ENCODE measurements at regions not wholly inside any gene's neighbourhood (a gene's known extent, or its start where the extent isn't known, plus 50 kb on each side); places are given as distances from the start of the nearest gene placed in this dataset.
A peak's percentile ranks its signal among the peaks of the same experiment; 100 is the strongest.

DNA sequence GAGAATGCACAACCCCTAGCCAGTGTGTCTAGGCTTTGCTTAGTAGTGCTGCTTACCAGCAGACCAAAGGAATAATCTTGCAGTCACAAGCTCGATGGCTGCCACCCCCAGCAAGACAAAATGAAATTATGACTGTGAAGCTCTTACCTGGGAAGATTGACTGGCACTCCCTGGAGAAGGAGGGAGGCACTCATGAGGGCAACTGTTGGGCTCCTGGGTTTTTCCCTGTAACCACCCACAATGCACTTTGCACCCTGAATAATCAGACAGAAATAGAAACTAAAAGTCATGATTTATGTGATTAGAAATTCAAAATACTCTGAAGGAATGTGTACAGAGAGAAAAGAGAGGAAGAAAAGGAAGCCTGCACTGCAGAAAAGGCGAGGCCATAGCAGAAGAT is 144.3 kb upstream of the DGKB start:
- Histone ChIP-seq H3K27ac (ENCODE audit: low read length) (no peak overlapping the region), H3K9ac (ENCODE audit: low read depth, low read length) (no peak overlapping the region), H3K4me1 (ENCODE audit: insufficient read depth, low read length) (no peaks in the 10 kb centered on the region), H3K9me3 (ENCODE audit: insufficient read depth, low read depth, low read length) (no peaks in the 10 kb centered on the region), H3K36me3 (ENCODE audit: insufficient read depth, low read depth, low read length) (no peaks in the 10 kb centered on the region), H3K27me3 (ENCODE audit: insufficient read depth, low read length) (no peaks in the 10 kb centered on the region), H3K4me3 (ENCODE audit: low read length) (no peak overlapping the region)

DNA sequence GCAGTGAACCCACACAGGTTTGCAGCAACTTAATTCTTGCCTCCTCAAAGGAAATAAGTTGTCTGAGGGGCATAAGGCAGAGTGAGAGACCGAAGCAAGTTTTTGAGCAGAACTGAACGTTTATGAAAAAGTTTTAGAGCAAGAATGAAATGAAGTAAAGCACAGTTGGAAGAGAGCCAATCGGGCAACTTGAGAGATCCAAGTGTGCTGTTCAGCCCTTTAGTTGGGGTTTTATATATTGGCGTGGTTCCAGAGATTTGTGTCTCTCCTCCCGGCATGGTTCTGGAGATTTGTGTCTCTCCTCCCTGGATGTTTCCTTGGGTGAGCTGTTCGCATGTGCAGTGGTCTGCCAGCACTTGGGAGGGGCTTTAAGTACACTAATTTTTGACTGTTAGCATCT is 141.4 kb upstream of the DGKB start:
- Histone ChIP-seq H3K27ac (ENCODE audit: low read length) (no peak overlapping the region), H3K4me1 (ENCODE audit: insufficient read depth, low read length) (no peaks in the 10 kb centered on the region), H3K27me3 (ENCODE audit: insufficient read depth, low read length) (no peaks in the 10 kb centered on the region), H3K36me3 (ENCODE audit: insufficient read depth, low read depth, low read length) (no peaks in the 10 kb centered on the region), H3K9ac (ENCODE audit: low read depth, low read length) (no peak overlapping the region), H3K4me3 (ENCODE audit: low read length) (no peak overlapping the region), H3K9me3 (ENCODE audit: insufficient read depth, low read depth, low read length) (no peaks in the 10 kb centered on the region)

DNA sequence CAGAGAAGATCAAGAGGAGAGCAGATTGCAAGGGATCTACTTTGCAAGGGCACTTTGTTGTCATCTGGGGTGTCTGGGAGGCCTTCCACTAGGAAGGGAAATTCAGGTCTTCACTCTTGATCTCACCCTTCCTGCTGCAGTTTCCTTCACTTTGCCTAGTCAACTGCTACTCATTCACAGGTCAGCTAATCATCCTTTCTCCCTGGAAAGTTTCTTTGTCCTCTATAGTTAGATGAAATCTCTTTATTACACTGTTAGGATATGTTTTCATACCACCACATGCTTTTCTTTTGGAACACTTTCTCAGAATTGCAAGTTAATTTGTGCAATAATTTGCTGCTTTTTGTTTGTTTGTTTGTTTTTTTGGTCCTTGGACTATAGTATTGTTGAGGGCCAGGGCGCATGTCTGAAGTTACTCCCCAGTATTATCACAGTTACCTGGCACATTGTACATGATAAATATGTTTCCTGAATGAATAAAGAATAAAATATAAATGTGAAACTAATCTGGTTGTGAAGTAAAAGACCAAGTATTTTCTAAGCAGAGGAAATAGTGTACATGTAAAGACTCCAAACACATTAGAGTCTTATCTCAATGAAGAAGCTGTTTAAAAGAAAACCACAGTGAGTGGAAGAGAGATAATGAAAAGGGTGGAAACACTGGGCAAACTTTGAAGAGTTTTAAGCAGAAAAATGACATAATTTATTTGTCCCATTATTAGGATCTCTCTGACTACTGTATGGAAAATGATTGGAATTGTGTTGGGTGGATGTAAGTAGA is 139.9 kb upstream of the DGKB start:
- no peak overlapping the region for H3K4me3 ChIP-seq (ENCODE audit: low read length)
- no peaks in the 10 kb centered on the region for H3K9me3 ChIP-seq (ENCODE audit: insufficient read depth, low read depth, low read length)
- H3K27ac ChIP-seq (ENCODE audit: low read length): no peak overlapping the region
- no peaks in the 10 kb centered on the region for H3K27me3 ChIP-seq (ENCODE audit: insufficient read depth, low read length)
- no peaks in the 10 kb centered on the region for H3K4me1 ChIP-seq (ENCODE audit: insufficient read depth, low read length)
- H3K36me3 ChIP-seq (ENCODE audit: insufficient read depth, low read depth, low read length): no peaks in the 10 kb centered on the region
- H3K9ac ChIP-seq (ENCODE audit: low read depth, low read length): no peak overlapping the region

DNA sequence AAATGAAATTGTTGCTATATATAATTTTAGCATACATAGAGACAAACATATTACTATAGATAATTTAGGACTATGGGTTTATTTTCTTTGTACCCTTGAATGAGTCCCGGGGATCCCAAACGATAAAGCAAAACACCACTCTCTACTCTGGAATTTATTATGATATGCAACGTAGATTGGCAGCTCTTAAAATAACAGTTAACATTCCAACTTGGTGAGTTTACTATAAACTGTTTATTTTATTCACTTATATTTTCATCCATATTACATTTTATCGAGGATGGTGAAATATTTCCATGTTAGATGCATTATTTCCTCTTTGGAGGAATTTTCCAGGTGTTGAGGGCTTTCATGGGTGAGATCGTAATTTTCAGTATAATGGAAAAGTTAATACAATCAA is 138.7 kb upstream of the DGKB start:
- no peaks in the 10 kb centered on the region for H3K4me1 ChIP-seq (ENCODE audit: insufficient read depth, low read length)
- no peak overlapping the region for H3K27ac ChIP-seq (ENCODE audit: low read length)
- no peak overlapping the region for H3K9ac ChIP-seq (ENCODE audit: low read depth, low read length)

DNA sequence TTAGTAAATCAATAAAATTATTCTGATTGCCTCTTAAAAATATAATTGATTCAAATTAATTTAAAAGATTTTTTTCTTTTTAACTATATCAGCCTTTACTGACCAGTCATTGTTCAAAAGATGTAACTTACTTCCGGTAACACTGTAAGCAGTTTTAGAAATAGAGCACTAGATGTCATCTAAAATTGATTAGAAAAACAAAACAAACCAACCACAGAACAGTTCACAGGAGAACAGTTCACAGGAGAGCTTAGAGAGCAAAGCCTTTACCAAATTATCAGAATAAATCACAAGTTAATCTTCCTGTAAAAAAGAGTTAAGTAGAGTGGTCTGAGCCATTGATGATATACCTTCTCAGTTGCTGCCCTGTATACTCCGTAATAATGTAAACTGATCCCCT is 133.3 kb upstream of the DGKB start:
- Histone ChIP-seq H3K36me3 (ENCODE audit: insufficient read depth, low read depth, low read length) (no peaks in the 10 kb centered on the region), H3K4me1 (ENCODE audit: insufficient read depth, low read length) (no peaks in the 10 kb centered on the region), H3K27me3 (ENCODE audit: insufficient read depth, low read length) (no peaks in the 10 kb centered on the region), H3K9ac (ENCODE audit: low read depth, low read length) (no peak overlapping the region), H3K4me3 (ENCODE audit: low read length) (no peak overlapping the region), H3K9me3 (ENCODE audit: insufficient read depth, low read depth, low read length) (no peaks in the 10 kb centered on the region), H3K27ac (ENCODE audit: low read length) (no peak overlapping the region)

More for the DNA sequence above, 138.7 kb upstream of the DGKB start:
- H3K4me3 ChIP-seq (ENCODE audit: low read length): no peak overlapping the region
- no peaks in the 10 kb centered on the region for H3K36me3 ChIP-seq (ENCODE audit: insufficient read depth, low read depth, low read length)
- no peaks in the 10 kb centered on the region for H3K9me3 ChIP-seq (ENCODE audit: insufficient read depth, low read depth, low read length)
- H3K27me3 ChIP-seq (ENCODE audit: insufficient read depth, low read length): no peaks in the 10 kb centered on the region

DNA sequence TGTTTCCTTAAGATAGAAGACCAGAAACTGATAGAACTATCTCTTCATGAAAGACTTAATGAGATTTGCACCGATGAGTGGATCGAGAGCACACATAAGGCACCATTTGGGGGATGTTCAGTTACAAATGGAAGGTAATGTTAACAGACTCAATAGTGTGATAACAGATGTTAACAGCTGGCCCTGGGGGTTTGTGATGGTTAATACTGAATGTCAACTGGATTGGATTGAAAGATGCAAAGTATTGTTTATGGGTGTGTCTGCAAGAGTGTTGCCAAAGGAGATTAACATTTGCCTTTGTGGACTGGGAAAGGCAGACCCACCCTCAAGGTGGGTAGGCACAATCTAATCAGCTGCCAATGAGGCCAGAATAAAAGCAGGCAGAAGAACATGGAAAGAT is 130.5 kb upstream of the DGKB start:
- Histone ChIP-seq H3K27me3 (ENCODE audit: insufficient read depth, low read length) (no peaks in the 10 kb centered on the region), H3K9me3 (ENCODE audit: insufficient read depth, low read depth, low read length) (no peaks in the 10 kb centered on the region), H3K27ac (ENCODE audit: low read length) (no peak overlapping the region), H3K4me3 (ENCODE audit: low read length) (no peak overlapping the region), H3K4me1 (ENCODE audit: insufficient read depth, low read length) (no peaks in the 10 kb centered on the region), H3K9ac (ENCODE audit: low read depth, low read length) (no peak overlapping the region), H3K36me3 (ENCODE audit: insufficient read depth, low read depth, low read length) (no peaks in the 10 kb centered on the region)

DNA sequence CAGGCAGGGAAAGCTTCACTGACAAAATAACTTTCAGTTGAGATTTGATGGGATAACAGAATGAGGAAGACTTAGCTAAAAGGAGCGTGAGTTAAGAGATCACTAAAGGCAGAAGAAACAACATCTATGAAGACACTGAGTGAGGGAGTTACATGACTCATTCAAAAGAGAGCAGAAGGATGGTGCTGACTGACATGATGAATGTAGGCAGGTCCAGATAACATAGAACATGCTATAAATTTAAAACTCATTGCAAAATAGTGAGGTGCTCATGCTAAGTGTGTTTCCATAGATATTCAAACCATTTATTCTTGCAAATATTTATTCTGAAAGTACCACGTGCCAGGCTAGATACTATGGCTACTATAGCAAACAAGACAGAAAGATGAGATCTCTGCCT is 116.4 kb upstream of the DGKB start:
- no peaks in the 10 kb centered on the region for H3K36me3 ChIP-seq (ENCODE audit: insufficient read depth, low read depth, low read length)
- no peak overlapping the region for H3K9ac ChIP-seq (ENCODE audit: low read depth, low read length)
- no peaks in the 10 kb centered on the region; the same call in 1 of the 2 replicates for H3K9me3 ChIP-seq (ENCODE audit: insufficient read depth, low read depth, low read length)
- peaks cover 13% of the 10 kb centered on the region; the same call in 1 of the 2 replicates for H3K4me1 ChIP-seq (ENCODE audit: insufficient read depth, low read length)
- no peaks in the 10 kb centered on the region for H3K27me3 ChIP-seq (ENCODE audit: insufficient read depth, low read length)
- H3K27ac ChIP-seq (ENCODE audit: low read length): no peak overlapping the region
- H3K4me3 ChIP-seq (ENCODE audit: low read length): no peak overlapping the region

DNA sequence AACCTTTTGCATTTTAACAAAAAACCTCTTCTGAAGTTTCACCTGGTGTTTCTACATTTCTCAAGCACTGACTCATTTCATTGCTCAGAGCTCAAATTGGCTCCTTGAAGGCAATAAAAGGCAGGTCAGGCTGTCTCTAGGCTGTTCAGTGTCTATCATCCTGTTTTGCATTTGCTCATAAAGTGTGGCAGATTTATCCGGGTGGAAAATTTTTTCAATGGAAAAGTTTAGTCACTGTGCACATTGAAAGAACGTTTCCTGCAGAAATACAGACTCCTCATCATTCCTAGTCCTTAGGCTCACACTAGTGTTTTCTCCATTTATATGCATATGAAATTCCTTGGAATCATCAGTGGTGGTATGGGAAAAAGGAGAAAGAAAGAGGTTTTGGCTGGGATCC is 114.2 kb upstream of the DGKB start:
- peaks cover 13% of the 10 kb centered on the region; the same call in 1 of the 2 replicates for H3K4me1 ChIP-seq (ENCODE audit: insufficient read depth, low read length)
- H3K9ac ChIP-seq (ENCODE audit: low read depth, low read length): no peak overlapping the region

DNA sequence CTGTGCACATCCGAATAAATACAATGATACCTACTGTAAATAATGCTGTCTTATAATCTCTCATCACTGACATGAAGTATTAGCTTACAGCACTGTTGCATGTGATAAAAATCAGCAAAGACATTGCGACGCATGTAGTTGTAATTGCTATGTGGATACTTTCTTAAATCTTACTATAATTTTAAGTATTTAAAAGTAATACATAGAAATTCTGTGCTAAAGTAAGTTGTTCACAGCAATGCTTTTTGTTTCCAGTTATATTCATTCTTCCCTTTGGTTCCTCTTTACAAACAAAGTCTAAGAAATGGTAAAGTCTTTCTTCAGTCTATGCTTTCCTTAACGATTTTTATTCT is 113.7 kb upstream of the DGKB start:
- no peak overlapping the region for H3K4me3 ChIP-seq (ENCODE audit: low read length)
- H3K36me3 ChIP-seq (ENCODE audit: insufficient read depth, low read depth, low read length): no peaks in the 10 kb centered on the region
- no peak overlapping the region for H3K9ac ChIP-seq (ENCODE audit: low read depth, low read length)
- H3K9me3 ChIP-seq (ENCODE audit: insufficient read depth, low read depth, low read length): no peaks in the 10 kb centered on the region; the same call in 1 of the 2 replicates
- no peaks in the 10 kb centered on the region for H3K27me3 ChIP-seq (ENCODE audit: insufficient read depth, low read length)
- H3K4me1 ChIP-seq (ENCODE audit: insufficient read depth, low read length): peaks cover 13% of the 10 kb centered on the region; the same call in 1 of the 2 replicates
- no peak overlapping the region for H3K27ac ChIP-seq (ENCODE audit: low read length)

More for the DNA sequence above, 114.2 kb upstream of the DGKB start:
- no peak overlapping the region for H3K27ac ChIP-seq (ENCODE audit: low read length)
- H3K27me3 ChIP-seq (ENCODE audit: insufficient read depth, low read length): no peaks in the 10 kb centered on the region
- H3K4me3 ChIP-seq (ENCODE audit: low read length): no peak overlapping the region
- no peaks in the 10 kb centered on the region for H3K36me3 ChIP-seq (ENCODE audit: insufficient read depth, low read depth, low read length)
- no peaks in the 10 kb centered on the region; the same call in 1 of the 2 replicates for H3K9me3 ChIP-seq (ENCODE audit: insufficient read depth, low read depth, low read length)

DNA sequence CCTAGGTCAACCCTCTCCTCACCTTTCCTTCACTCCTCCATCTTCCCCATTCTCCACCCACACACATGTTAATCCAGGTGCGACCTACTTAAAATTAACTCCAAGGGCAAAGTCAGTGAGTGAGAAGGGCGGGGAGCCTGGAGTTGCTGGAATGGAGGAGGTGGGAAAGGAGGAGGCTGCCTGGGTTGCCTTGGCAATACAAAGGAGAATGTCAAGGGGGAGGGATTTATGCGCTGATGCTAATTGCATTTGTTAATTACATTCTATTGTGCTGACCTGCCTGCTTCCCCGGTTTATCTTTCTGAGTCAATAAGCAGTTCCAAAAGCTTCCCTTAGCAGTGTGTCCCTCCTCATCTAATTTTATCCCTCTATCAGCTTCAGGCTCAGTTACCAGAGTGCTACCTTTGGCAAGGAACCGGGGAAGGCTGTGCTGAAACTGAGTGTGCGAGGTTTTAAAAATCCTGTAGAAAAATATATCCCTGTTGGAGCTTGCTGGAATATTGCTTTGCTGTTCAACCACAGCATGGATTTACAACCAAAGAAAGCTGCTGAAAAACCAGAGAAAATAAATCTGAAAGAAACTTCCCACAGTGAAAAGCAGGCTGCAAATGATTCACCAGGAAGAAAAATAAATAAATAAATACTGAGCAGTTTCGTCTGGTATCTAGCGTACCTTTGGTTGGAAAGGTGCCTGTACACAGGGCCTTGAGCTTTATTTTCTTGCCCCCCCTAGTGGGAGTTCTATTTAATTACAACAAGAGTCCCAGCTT is 113.2 kb upstream of the DGKB start:
- peaks cover 17% of the 10 kb centered on the region; the same call in 1 of the 2 replicates for H3K4me1 ChIP-seq (ENCODE audit: insufficient read depth, low read length)
- H3K9ac ChIP-seq (ENCODE audit: low read depth, low read length): peak overlapping the region; percentile 77; the same call in 1 of the 2 replicates
- peak overlapping the region; percentile 61 for H3K4me3 ChIP-seq (ENCODE audit: low read length)
- H3K36me3 ChIP-seq (ENCODE audit: insufficient read depth, low read depth, low read length): no peaks in the 10 kb centered on the region
- H3K27ac ChIP-seq (ENCODE audit: low read length): peak overlapping the region; percentile 22
- no peaks in the 10 kb centered on the region for H3K27me3 ChIP-seq (ENCODE audit: insufficient read depth, low read length)
- no peaks in the 10 kb centered on the region; the same call in 1 of the 2 replicates for H3K9me3 ChIP-seq (ENCODE audit: insufficient read depth, low read depth, low read length)

DNA sequence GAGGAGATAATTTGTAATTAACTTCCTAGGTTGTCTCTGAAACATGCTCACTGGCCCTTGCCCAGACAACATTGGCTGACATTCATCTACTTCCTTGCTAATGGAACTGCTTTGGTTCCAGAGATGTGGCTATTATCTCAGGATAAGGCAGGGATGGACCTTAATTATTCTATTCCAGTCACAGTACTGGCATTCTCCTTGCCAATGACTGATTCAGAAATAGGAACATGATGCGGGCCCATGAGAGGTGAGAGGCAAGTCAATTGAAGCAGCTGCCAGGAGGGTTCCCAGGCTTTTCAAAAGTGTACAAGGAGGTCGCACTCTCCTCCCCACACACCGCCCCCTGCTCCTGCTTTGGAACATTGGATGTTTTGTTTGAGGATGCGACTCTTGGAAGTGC is 109.6 kb upstream of the DGKB start:
- H3K9me3 ChIP-seq (ENCODE audit: insufficient read depth, low read depth, low read length): no peaks in the 10 kb centered on the region
- no peaks in the 10 kb centered on the region for H3K27me3 ChIP-seq (ENCODE audit: insufficient read depth, low read length)
- peaks cover 17% of the 10 kb centered on the region; the same call in 1 of the 2 replicates for H3K4me1 ChIP-seq (ENCODE audit: insufficient read depth, low read length)
- H3K4me3 ChIP-seq (ENCODE audit: low read length): no peak overlapping the region
- H3K9ac ChIP-seq (ENCODE audit: low read depth, low read length): no peak overlapping the region
- no peak overlapping the region for H3K27ac ChIP-seq (ENCODE audit: low read length)
- H3K36me3 ChIP-seq (ENCODE audit: insufficient read depth, low read depth, low read length): no peaks in the 10 kb centered on the region

DNA sequence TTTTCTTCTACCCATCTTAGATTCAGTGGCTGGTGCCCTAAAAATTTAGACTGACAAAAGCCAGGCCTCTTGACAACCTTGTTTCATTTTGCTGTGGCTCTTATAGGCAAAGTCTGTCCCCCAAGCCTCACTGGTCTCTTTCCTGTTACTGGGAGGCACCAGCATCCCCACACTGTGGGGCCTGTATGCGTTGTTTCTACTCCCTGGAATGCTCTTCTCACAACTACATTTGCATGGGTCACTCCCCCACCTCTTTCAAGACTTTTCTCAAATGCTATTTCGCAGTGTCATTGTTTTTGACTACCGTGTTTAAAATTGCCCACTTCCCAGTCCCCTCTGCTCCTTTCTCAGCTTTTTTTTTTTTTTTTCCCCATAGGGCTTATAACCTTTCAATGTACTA is 108.7 kb upstream of the DGKB start:
- peaks cover 12% of the 10 kb centered on the region; the same call in 1 of the 2 replicates for H3K4me1 ChIP-seq (ENCODE audit: insufficient read depth, low read length)
- H3K36me3 ChIP-seq (ENCODE audit: insufficient read depth, low read depth, low read length): no peaks in the 10 kb centered on the region
- H3K9me3 ChIP-seq (ENCODE audit: insufficient read depth, low read depth, low read length): no peaks in the 10 kb centered on the region
- H3K4me3 ChIP-seq (ENCODE audit: low read length): no peak overlapping the region
- no peak overlapping the region for H3K27ac ChIP-seq (ENCODE audit: low read length)
- H3K9ac ChIP-seq (ENCODE audit: low read depth, low read length): no peak overlapping the region
- H3K27me3 ChIP-seq (ENCODE audit: insufficient read depth, low read length): no peaks in the 10 kb centered on the region

Measured in iPS-20b (cell line).